Natural killer cell (primary cell): ENCODE measurements at regions not wholly inside any gene's neighbourhood (a gene's known extent, or its start where the extent isn't known, plus 50 kb on each side); places are given as distances from the start of the nearest gene placed in this dataset.

Source experiments
- ATAC-seq, 3 donors: fragments of 150-1000 bp in 2 of 3; fragments of 200-7000 bp in 1 of 3; cut with Tn5 transposase; 1 replicate in 1 of 3; 2 replicates in 2 of 3; pipeline ENCODE4 v1.10.0; 2021; ENCODE audit warnings: mild to moderate bottlenecking in 2 of 3, moderate library complexity in 2 of 3
- DNase-seq, 2 donors: peaks; one replicate each; pipeline versions ENCODE4 v3.0.0 to v3.0.0-alpha.2; 2013 to 2021; ENCODE audit warnings: mixed read lengths in 1 of 2
- H3K27ac ChIP-seq: one replicate; pipeline ENCODE4 v1.5.1; 2013; ENCODE audit warnings: mild to moderate bottlenecking, low read length
- H3K27me3 ChIP-seq: one replicate; pipeline ENCODE4 v1.6.1; 2013; ENCODE audit warnings: low read length; ENCODE audit not compliant: control insufficient read depth, insufficient read depth
- H3K36me3 ChIP-seq: one replicate; pipeline ENCODE4 v1.6.1; 2013; ENCODE audit warnings: low read length; ENCODE audit not compliant: control insufficient read depth, insufficient read depth
- H3K4me1 ChIP-seq: one replicate; pipeline ENCODE4 v1.6.1; 2013; ENCODE audit warnings: low read length; ENCODE audit not compliant: control insufficient read depth, insufficient read depth
- H3K4me3 ChIP-seq: one replicate; pipeline ENCODE4 v1.5.1; 2013; ENCODE audit warnings: low read length
- H3K9me3 ChIP-seq: one replicate; pipeline ENCODE4 v1.6.1; 2013; ENCODE audit warnings: low read length; ENCODE audit not compliant: control insufficient read depth, insufficient read depth
- H3K27ac Mint-ChIP-seq, 2 donors: one replicate each; pipeline ENCODE4 v1.8.0; 2022; ENCODE audit warnings: mild to moderate bottlenecking in 2 of 2, mixed read lengths in 2 of 2, moderate library complexity in 1 of 2
- H3K27me3 Mint-ChIP-seq, 2 donors: one replicate each; pipeline ENCODE4 v1.8.0; 2022; ENCODE audit warnings: low read depth in 2 of 2, mixed read lengths in 2 of 2
- H3K36me3 Mint-ChIP-seq: one replicate; pipeline ENCODE4 v1.8.0; 2022; ENCODE audit warnings: mixed read lengths
- H3K4me1 Mint-ChIP-seq, 2 donors: one replicate each; pipeline ENCODE4 v1.8.0; 2022; ENCODE audit warnings: mixed read lengths in 2 of 2
- H3K4me3 Mint-ChIP-seq: one replicate; pipeline ENCODE4 v1.8.0; 2022; ENCODE audit warnings: mild to moderate bottlenecking, moderate library complexity, mixed read lengths
- H3K9me3 Mint-ChIP-seq, 2 donors: one replicate each; pipeline ENCODE4 v1.8.0; 2022; ENCODE audit warnings: mixed read lengths in 2 of 2
- CTCF ChIP-seq: fragments of 200-600 bp; IDR thresholded peaks from one replicate; pipeline ENCODE4 v1.8.0; 2022; ENCODE audit warnings: antibody characterized with exemption
- WGBS: methylation state at CpG from one replicate; pipeline ENCODE4 v1.1.7; 2013; ENCODE audit warnings: missing lambda C conversion rate; ENCODE audit not compliant: insufficient coverage; 5-methylcytosine and 5-hydroxymethylcytosine counted together
- intact Hi-C: fragments of 100-400 bp; cut with micrococcal nuclease; formaldehyde crosslinking; loops from one replicate; pipeline ENCODE4 v1.14.2; 2022

GRCh38 chr4:19437008-19437407 is 814.7 kb upstream of the SLIT2 start:
- H3K4me1 ChIP-seq: no peaks in the 10 kb centered on the region
- Mint-ChIP-seq H3K27me3 (no peaks in the 10 kb centered on the region), H3K27ac (no peak overlapping the region), H3K9me3 (peaks cover 6 to 20% of the 10 kb centered on the region in 2 donors), H3K4me3 (no peak overlapping the region), H3K36me3 (peaks cover 8% of the 10 kb centered on the region), H3K4me1 (no peaks in the 10 kb centered on the region)
- DNase-seq (no peak), ATAC-seq (no peak)
- intact Hi-C loops: no loop called here
- no peaks in the 10 kb centered on the region for H3K36me3 ChIP-seq
- no peak overlapping the region for H3K27ac ChIP-seq
- no peak overlapping the region for H3K4me3 ChIP-seq
- H3K27me3 ChIP-seq: no peaks in the 10 kb centered on the region
- H3K9me3 ChIP-seq: peaks cover 11% of the 10 kb centered on the region
- whole genome bisulfite sequencing: 41% methylated on average over 2 of the region's 2 CpGs
- TF ChIP-seq CTCF: no peak

- H3K27ac ChIP-seq: no peak overlapping the region
- Mint-ChIP-seq H3K27ac (no peak overlapping the region), H3K36me3 (no peaks in the 10 kb centered on the region), H3K4me3 (no peak overlapping the region), H3K9me3 (peaks cover 11 to 25% of the 10 kb centered on the region in 2 donors), H3K4me1 (no peaks in the 10 kb centered on the region), H3K27me3 (no peaks in the 10 kb centered on the region)
- H3K9me3 ChIP-seq: peaks cover 12% of the 10 kb centered on the region
- DNase-seq (no peak), ATAC-seq (no peak)
- no peak overlapping the region for H3K4me3 ChIP-seq
- intact Hi-C loops: no loop called here
- H3K36me3 ChIP-seq: no peaks in the 10 kb centered on the region
- no peak for TF ChIP-seq CTCF
- H3K27me3 ChIP-seq: no peaks in the 10 kb centered on the region
- 64% methylated on average over 4 of the region's 4 CpGs for WGBS
- no peaks in the 10 kb centered on the region for H3K4me1 ChIP-seq
Observed at GRCh38 chr4:19429684-19430083, 822.0 kb upstream of the SLIT2 start.

DNA sequence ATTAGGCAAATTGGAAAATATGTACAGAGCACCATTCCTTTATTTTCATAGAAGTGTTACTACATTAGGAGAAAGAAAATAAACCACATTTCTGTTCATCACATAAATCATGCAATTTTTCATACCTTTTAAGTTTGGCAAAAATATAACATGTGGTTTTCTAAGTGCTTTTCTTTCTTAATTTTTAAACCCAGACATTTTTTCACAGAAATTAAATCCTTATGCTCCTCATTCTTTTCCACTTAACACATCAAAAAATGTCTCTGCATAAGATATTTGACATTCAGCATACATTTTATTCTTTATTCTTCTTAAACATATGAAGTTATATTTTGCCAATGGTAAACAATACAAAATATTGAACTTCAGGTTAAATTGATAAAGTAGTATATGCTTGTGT is 826.6 kb upstream of the SLIT2 start:
- Histone ChIP-seq H3K36me3 (no peaks in the 10 kb centered on the region), H3K27me3 (no peaks in the 10 kb centered on the region), H3K27ac (no peak overlapping the region), H3K4me3 (no peak overlapping the region), H3K4me1 (no peaks in the 10 kb centered on the region), H3K9me3 (peaks cover 12% of the 10 kb centered on the region)
- intact Hi-C loops: no loop called here
- H3K4me1 Mint-ChIP-seq: no peaks in the 10 kb centered on the region
- H3K27me3 Mint-ChIP-seq: no peaks in the 10 kb centered on the region
- H3K27ac Mint-ChIP-seq: no peak overlapping the region
- H3K9me3 Mint-ChIP-seq: peaks cover 11 to 16% of the 10 kb centered on the region in 2 donors
- no peak for TF ChIP-seq CTCF
- ATAC-seq: no peak
- no peak for DNase-seq
- H3K4me3 Mint-ChIP-seq: no peak overlapping the region
- H3K36me3 Mint-ChIP-seq: peaks cover 7% of the 10 kb centered on the region

DNA sequence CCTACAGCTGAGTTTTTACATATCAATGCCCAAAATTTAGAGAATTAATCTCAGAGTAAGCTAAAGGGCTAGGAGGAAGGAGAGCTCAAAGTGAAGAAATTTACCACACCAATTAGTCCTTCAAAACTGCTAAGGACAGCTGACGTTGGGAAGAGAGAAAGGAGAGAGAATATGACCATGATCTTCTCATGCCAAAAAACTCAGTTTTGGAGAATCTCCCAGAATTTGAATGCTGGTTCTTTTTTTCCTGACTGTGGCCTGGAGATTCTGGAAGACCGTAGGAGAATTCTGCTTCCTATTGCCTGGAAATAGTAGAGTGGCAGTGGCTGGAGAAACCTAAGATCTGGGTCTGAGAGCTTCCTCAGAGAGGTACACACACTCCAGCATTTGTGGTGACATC is 834.4 kb upstream of the SLIT2 start:
- no peak for DNase-seq
- Histone ChIP-seq H3K4me3 (no peak overlapping the region), H3K9me3 (no peaks in the 10 kb centered on the region), H3K27me3 (no peaks in the 10 kb centered on the region), H3K27ac (no peak overlapping the region), H3K4me1 (no peaks in the 10 kb centered on the region), H3K36me3 (no peaks in the 10 kb centered on the region)
- TF ChIP-seq CTCF: no peak
- H3K36me3 Mint-ChIP-seq: peaks cover 7% of the 10 kb centered on the region
- 50% methylated on average over 2 of the region's 2 CpGs for WGBS
- H3K9me3 Mint-ChIP-seq: peaks cover 10 to 20% of the 10 kb centered on the region in 2 donors
- H3K27me3 Mint-ChIP-seq: no peaks in the 10 kb centered on the region
- intact Hi-C loops: no loop called here
- H3K4me3 Mint-ChIP-seq: no peak overlapping the region
- H3K4me1 Mint-ChIP-seq: no peaks in the 10 kb centered on the region
- H3K27ac Mint-ChIP-seq: no peak overlapping the region
- no peak for ATAC-seq
